Cerebellar nuclear complex (tissue), 1 donor: ENCODE measurements at regions not wholly inside any gene's neighbourhood (a gene's known extent, or its start where the extent isn't known, plus 50 kb on each side); places are given as distances from the start of the nearest gene placed in this dataset.
"Not testable (repeated sequence)": the region's sequence is repeated elsewhere in the genome, so short reads cannot be mapped to it uniquely, and the experiment has no call there.

Experiments used
- DNase-seq, 2 experiments: peaks; one replicate each; lab custom pipeline; 2025; lab: John Stamatoyannopoulos, UW

DNA sequence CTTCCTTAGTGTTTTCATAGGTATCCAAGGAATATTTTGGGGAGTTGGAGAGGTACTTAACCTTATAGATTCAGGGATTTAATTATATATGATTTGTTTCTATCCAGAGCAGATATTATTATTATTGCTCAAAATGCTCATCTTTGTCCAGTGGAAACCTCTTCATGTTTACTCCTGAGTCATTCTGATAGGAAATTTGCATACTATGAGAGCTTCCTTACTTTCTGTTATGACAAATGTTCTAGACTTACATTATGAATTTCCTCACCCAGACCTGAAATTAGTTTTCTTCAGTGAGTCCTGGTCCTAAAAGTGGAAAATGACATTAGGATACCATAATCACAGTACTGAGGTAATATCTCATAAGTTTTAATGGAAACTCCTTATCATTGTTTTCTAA lies 57.5 kb upstream of the PLPPR5 start:
- DNase-seq: no peak

- DNase-seq: no peak
These were observed 64.5 kb upstream of the PLPPR5 start for GRCh38 chr1:99069146-99069545.

- not testable (repeated sequence) for DNase-seq
These were observed 73.9 kb upstream of the PLPPR5 start for GRCh38 chr1:99078529-99078928.

DNA sequence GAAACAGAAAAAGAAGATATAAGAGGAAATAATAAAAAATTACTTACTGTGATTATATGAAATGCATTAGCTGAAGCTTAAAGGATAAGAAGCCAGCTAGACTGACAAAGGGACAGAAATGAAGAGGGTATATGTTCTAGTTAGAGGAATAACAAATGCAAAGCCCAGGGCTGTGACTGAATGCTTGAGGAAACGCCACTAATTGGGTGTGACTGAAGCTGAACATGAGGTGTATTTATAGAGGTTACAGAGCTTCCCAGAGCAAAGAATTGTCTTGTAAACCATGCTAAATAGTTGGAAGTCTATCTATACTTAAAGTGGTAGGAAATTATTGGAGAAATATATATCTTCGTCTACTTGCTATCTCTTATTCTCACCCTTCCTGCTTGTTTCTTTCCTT lies 77.7 kb upstream of the PLPPR5 start:
- no peak for DNase-seq

DNA sequence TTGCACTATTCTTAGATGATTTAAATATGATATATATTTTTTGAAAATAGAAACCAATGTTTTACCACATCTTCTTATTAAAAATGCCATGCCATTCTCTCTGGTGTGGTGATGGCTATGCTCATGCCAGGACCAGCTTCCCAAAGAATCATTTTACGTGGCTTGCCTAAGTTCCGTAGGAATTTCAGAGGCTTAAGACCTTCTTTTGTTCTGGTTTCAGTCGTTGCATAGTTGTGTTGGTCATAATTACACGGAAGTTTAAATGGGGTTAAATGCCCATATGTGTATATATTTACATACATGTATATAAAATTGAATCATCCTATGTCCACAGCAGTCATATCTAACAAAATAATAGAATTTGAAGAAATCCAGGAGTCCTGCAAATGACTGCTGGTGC lies 78.7 kb upstream of the PLPPR5 start:
- DNase-seq: no peak

DNA sequence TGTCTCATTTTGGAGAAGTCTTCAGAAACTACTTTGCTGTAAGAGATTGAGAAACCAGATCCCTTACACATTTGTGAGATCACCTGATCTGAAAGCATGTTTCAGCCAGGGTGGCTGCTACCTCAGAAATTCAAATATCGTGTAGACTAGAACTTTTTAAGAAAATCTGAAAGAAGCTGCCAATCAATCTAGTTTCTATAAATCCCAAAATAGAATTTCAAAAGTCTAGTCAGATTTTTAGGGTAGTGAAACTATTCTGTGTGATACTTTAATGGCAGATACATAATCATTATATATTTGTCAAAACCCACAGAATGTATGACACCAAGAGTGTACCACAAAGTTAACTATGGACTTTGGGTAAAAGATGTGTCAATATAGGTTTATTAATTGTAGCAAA lies 79.9 kb upstream of the PLPPR5 start:
- no peak for DNase-seq

GRCh38 chr1:99086057-99086456 lies 81.4 kb upstream of the PLPPR5 start:
- no peak for DNase-seq

DNA sequence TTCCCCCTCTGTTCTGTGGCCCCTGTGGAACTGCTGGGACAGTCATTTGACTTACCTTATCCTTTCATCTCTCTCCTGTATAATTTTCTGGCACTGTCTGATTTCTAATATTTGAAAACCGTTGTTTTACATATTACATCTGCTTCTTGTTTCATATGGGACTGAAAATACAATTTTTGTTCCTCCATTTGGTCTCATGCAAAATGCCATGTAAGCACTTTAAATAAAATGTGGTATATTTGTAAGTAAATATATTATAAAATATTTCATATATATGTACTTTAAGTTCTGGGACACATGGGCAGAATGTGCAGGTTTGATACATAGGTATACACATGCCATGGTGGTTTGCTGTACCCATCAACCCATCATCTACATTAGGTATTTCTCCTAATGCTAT lies 93.9 kb upstream of the PLPPR5 start:
- DNase-seq: no peak

- DNase-seq: no peak
These were observed 101.6 kb upstream of the PLPPR5 start for GRCh38 chr1:99106274-99106673.

GRCh38 chr1:99107680-99108079 lies 103.0 kb upstream of the PLPPR5 start:
- no peak for DNase-seq

GRCh38 chr1:99110140-99111041 lies 105.7 kb upstream of the PLPPR5 start:
- no peak for DNase-seq

- DNase-seq: no peak
These were observed 110.6 kb upstream of the PLPPR5 start for GRCh38 chr1:99115231-99115630.

- DNase-seq: no peak
These were observed 114.5 kb upstream of the PLPPR5 start for GRCh38 chr1:99119188-99119587.

- DNase-seq: no peak
These were observed 117.4 kb upstream of the PLPPR5 start for GRCh38 chr1:99122039-99122438.

GRCh38 chr1:99123936-99124335 lies 119.3 kb upstream of the PLPPR5 start:
- no peak for DNase-seq

DNA sequence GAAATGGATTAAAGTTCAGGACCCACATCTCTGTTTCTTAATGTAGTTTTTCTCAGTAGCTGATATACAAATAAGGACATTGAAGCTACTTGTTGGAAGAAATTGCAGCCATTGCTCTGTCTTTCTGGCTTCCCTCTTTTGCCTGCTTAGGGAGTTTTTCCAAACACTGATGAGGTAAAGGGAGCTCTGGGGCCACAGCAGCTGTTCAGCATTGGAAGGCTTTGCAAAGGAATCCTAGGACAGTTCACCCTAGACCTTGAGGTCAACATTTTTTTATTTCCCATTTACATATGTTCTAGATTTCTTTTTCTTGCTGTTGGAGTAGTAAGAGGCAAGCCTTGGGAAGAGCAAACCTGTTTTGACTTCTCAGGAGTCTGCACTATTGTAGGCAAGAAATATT lies 126.9 kb upstream of the PLPPR5 start:
- DNase-seq: no peak

DNA sequence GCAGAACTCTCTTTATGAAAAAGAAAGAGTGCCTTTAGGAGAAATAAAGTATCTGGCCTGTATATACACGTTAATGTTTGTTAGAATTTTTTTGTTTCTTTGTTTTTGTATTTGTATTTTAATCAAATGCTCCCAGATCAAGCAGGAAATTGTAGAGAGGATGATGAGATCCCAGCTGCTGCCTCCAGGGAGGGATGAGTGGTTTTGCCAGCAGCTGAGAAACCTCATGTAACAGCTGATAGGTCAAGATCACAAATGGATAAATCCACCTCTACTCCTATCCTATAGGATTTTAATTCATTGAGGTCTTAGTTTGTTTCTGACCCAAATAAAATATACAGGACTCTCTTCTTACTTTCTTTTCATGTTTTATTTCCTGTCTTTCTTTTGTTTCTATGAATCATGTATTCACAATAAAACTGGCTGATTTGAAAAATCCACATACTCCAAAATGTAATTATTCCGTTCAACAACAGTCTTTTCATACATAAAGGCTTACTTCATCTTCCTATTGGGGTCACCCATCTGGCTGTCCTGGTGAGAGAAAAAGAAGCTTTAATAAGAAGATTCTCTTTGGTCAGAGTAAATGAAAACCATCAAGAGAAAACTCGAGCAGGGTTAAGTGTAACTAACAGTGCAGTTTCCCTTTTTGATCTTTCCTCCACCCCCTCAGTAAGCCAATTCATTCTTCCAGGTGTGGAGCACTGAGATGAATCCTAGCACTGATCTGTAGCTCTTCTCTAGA lies 129.3 kb upstream of the PLPPR5 start:
- no peak for DNase-seq

GRCh38 chr1:99137554-99138206 lies 126.6 kb upstream of the PLPPR4 start:
- DNase-seq: no peak

DNA sequence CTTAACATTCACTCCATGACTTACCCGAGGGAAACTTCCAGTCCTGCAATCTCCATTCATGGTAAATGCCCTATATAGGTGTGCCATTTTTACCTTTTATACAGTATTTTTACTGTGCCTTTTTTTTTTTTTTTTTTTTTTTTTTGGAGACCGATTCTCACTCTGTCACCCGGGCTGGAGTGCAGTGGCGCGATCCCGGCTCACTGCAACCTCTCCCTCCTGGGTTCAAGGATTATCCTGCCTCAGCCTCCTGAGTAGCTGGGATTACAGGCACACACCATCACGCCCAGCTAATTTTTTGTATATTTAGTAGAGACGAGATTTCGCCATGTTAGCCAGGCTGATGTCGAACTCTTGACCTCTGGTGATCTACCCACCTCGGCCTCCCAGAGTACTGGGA lies 124.4 kb upstream of the PLPPR4 start:
- DNase-seq: no peak

DNA sequence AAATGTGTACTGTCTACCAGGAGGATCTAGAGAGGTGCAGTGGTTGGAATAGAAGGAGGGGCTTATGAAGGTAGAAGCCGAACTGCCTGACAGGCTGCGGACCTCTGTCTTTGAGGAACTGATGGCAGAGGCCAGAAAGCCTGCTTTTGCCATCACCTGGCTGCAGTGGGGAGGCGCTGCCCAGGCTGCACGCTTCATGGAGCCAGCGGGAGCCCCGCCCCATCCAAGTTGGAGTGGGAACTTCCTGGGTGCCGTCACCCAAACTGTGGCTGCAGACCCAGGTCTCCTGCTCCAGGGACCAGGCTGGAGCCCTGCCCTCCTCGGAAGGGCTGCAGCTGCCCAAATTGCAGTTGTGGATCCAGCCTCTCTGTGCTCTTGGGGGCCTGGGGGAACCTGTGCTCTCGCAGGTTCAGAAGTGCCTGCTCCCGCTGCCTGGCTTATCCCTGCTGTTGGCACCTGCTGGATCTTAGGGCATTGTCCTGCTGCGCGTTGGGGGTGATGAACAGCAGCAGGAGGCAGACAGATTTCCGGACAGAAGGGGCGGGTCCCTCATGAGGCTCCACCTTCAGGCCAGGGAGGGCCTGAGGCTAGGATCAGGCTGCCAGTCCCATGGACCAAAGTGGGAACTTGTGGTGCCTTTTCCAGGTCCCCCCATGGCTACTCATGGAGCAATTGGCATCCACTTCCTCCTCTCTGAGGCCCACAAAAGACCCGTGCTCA lies 118.0 kb upstream of the PLPPR4 start:
- DNase-seq: no peak

DNA sequence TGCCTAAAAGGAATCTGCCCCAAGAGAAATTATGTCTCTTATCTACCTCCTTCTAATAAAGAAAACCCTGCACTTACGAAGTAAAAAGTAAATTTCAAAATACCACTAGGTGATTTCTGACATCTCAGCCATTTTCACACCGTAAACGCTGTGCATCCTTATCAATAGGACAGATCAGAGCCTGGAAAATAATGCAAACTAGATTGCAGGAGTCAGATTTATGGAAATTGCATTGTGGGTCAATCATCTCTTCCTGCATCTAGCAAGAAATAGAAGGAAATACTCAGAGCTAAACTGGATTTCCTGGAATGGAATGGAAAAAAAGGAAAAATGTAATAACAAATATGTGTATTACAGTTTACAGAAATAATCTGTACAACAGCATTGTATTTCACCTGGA lies 114.3 kb upstream of the PLPPR4 start:
- no peak for DNase-seq

GRCh38 chr1:99152132-99152531 lies 112.2 kb upstream of the PLPPR4 start:
- DNase-seq: no peak
